Esophagus muscularis mucosa (tissue), 3 donors: ENCODE measurements at regions not wholly inside any gene's neighbourhood (a gene's known extent, or its start where the extent isn't known, plus 50 kb on each side); places are given as distances from the start of the nearest gene placed in this dataset.

Source experiments
- CTCF ChIP-seq, 3 experiments: fragments of 200-600 bp in 2 of 3; fragments of 450-650 bp in 1 of 3; sonication (generic) in 2 of 3; IDR thresholded peaks; one replicate each; pipeline ENCODE4 v1.5.1; 2017 to 2019; ENCODE audit warnings: antibody characterized with exemption in 3 of 3, mild to moderate bottlenecking in 2 of 3, moderate library complexity in 1 of 3
- POLR2A ChIP-seq: fragments of 450-650 bp; IDR thresholded peaks from one replicate; pipeline ENCODE4 v1.6.1; 2017; ENCODE audit warnings: antibody characterized with exemption, moderate library complexity, mild to moderate bottlenecking, low read depth
- POLR2AphosphoS5 ChIP-seq, 2 donors: sonication (generic); formaldehyde crosslinking; IDR thresholded peaks; one replicate each; pipeline ENCODE4 v1.6.1; 2017; ENCODE audit warnings: antibody characterized with exemption in 2 of 2

DNA sequence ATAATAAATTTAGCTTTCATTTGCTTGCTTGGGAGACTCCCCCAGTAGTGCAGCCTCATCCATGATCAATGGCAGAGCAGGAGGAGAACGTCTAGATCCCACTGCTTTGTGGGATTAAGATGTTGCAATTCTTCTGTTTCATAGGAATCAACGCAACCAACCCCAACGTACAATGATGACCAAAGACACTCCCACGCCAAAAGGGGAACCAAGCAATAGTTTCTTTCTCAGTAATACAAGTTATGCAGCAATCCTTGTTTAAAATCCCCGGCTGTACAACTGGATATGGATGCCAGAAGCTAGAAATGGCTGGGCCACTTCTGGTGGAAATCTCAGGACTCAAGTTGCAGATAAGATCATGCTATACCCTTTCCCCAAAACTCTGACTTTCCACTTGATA, 411.2 kb downstream of the VPS13C start:
- TF ChIP-seq CTCF (IDR thresholded peaks at IDR 0.05), result no peak
- TF ChIP-seq POLR2A, result no peak
- TF ChIP-seq POLR2AphosphoS5 (IDR thresholded peaks at IDR 0.05), result no peak
